CD4-positive, CD25-positive, alpha-beta regulatory T cell (primary cell): ENCODE measurements at regions not wholly inside any gene's neighbourhood (a gene's known extent, or its start where the extent isn't known, plus 50 kb on each side); places are given as distances from the start of the nearest gene placed in this dataset.

Experiments
- ATAC-seq, 2 donors: fragments of 150-1000 bp; cut with Tn5 transposase; one replicate each; pipeline ENCODE4 v1.10.0; 2021; ENCODE audit warnings: low read depth in 2 of 2, moderate number of reproducible peaks in 2 of 2, moderate library complexity in 1 of 2
- DNase-seq, 3 donors: peaks; one replicate each; pipeline versions ENCODE4 v3.0.0 to v3.0.0-alpha.2; 2012 to 2022; ENCODE audit warnings: mixed read lengths in 1 of 3
- H3K27ac ChIP-seq: one replicate; pipeline ENCODE4 v1.7.0; 2013; ENCODE audit warnings: mild to moderate bottlenecking, low read length; ENCODE audit not compliant: insufficient read depth, poor library complexity, severe bottlenecking
- H3K27me3 ChIP-seq: one replicate; pipeline ENCODE4 v1.7.0; 2013; ENCODE audit warnings: low read length; ENCODE audit not compliant: control insufficient read depth, insufficient read depth
- H3K36me3 ChIP-seq: one replicate; pipeline ENCODE4 v1.7.0; 2013; ENCODE audit warnings: mild to moderate bottlenecking, low read length, moderate library complexity; ENCODE audit not compliant: control insufficient read depth, insufficient read depth
- H3K4me1 ChIP-seq: 2 replicates; pipeline ENCODE4 v1.7.0; 2013; ENCODE audit warnings: mild to moderate bottlenecking, low read length; ENCODE audit not compliant: insufficient read depth, control insufficient read depth, poor library complexity, severe bottlenecking
- H3K4me3 ChIP-seq: one replicate; pipeline ENCODE4 v1.7.0; 2013; ENCODE audit warnings: low read depth, mild to moderate bottlenecking, low read length, moderate library complexity
- H3K9me3 ChIP-seq, 2 experiments: 1 replicate in 1 of 2; 2 replicates in 1 of 2; pipeline ENCODE4 v1.7.0; 2013; ENCODE audit warnings: low read length in 2 of 2, mild to moderate bottlenecking in 1 of 2, moderate library complexity in 1 of 2; ENCODE audit not compliant: control insufficient read depth in 2 of 2
- H3K27ac Mint-ChIP-seq, 3 donors: one replicate each; pipeline ENCODE4 v1.8.0; 2020 to 2022; ENCODE audit warnings: mild to moderate bottlenecking in 3 of 3, mixed read lengths in 3 of 3, moderate library complexity in 2 of 3
- H3K27me3 Mint-ChIP-seq: one replicate; pipeline ENCODE4 v1.8.0; 2022; ENCODE audit warnings: mild to moderate bottlenecking, mixed read lengths
- H3K36me3 Mint-ChIP-seq: one replicate; pipeline ENCODE4 v1.8.0; 2020; ENCODE audit warnings: mixed read lengths
- H3K4me1 Mint-ChIP-seq, 4 donors: one replicate each; pipeline ENCODE4 v1.8.0; 2020 to 2022; ENCODE audit warnings: mixed read lengths in 4 of 4, mild to moderate bottlenecking in 1 of 4
- H3K4me3 Mint-ChIP-seq, 4 donors: one replicate each; pipeline ENCODE4 v1.8.0; 2020 to 2022; ENCODE audit warnings: mild to moderate bottlenecking in 4 of 4, mixed read lengths in 4 of 4, moderate library complexity in 3 of 4
- H3K9me3 Mint-ChIP-seq, 7 donors: one replicate each; pipeline ENCODE4 v1.8.0; 2020 to 2022; ENCODE audit warnings: mixed read lengths in 7 of 7, mild to moderate bottlenecking in 3 of 7, moderate library complexity in 2 of 7

- Histone ChIP-seq H3K4me3 (no peak overlapping the region), H3K27ac (no peak overlapping the region), H3K9me3 (no peaks in the 10 kb centered on the region), H3K27me3 (no peaks in the 10 kb centered on the region), H3K4me1 (no peaks in the 10 kb centered on the region), H3K36me3 (no peaks in the 10 kb centered on the region)
- DNase-seq (no peak), ATAC-seq (no peak)
- Mint-ChIP-seq H3K4me1 (no peaks in the 10 kb centered on the region), H3K36me3 (no peaks in the 10 kb centered on the region), H3K27ac (no peak overlapping the region), H3K27me3 (no peaks in the 10 kb centered on the region), H3K4me3 (no peak overlapping the region), H3K9me3 (peaks cover 0 to 8% (median 3%) of the 10 kb centered on the region in 7 donors)
Measured at GRCh38 chr3:137409584-137409983, 354.5 kb upstream of the SOX14 start.

- no peak overlapping the region for H3K4me3 Mint-ChIP-seq
- peaks cover 0 to 8% (median 3%) of the 10 kb centered on the region in 7 donors for H3K9me3 Mint-ChIP-seq
- H3K27me3 Mint-ChIP-seq = no peaks in the 10 kb centered on the region
- DNase-seq = no peak
- H3K4me1 Mint-ChIP-seq = no peaks in the 10 kb centered on the region
- Histone ChIP-seq H3K27ac (no peak overlapping the region), H3K4me3 (no peak overlapping the region), H3K36me3 (no peaks in the 10 kb centered on the region), H3K27me3 (no peaks in the 10 kb centered on the region), H3K4me1 (no peaks in the 10 kb centered on the region), H3K9me3 (no peaks in the 10 kb centered on the region)
- ATAC-seq = no peak
- H3K27ac Mint-ChIP-seq = no peak overlapping the region
- no peaks in the 10 kb centered on the region for H3K36me3 Mint-ChIP-seq
Measured at GRCh38 chr3:137410028-137410427, 354.1 kb upstream of the SOX14 start.

- Mint-ChIP-seq H3K4me1 (no peaks in the 10 kb centered on the region), H3K27ac (no peak overlapping the region), H3K4me3 (no peak overlapping the region), H3K9me3 (peaks cover 0 to 25% (median 10%) of the 10 kb centered on the region in 7 donors), H3K36me3 (no peaks in the 10 kb centered on the region), H3K27me3 (no peaks in the 10 kb centered on the region)
- Histone ChIP-seq H3K9me3 (peaks cover 5 to 9% of the 10 kb centered on the region in 2 experiments), H3K27me3 (no peaks in the 10 kb centered on the region), H3K4me3 (no peak overlapping the region), H3K27ac (no peak overlapping the region), H3K4me1 (no peaks in the 10 kb centered on the region), H3K36me3 (no peaks in the 10 kb centered on the region)
- no peak for DNase-seq
- ATAC-seq = no peak
Measured at GRCh38 chr3:137420198-137420995, 343.7 kb upstream of the SOX14 start.

GRCh38 chr3:137438561-137438960 lies 325.6 kb upstream of the SOX14 start:
- Histone ChIP-seq H3K27ac (no peak overlapping the region), H3K36me3 (no peaks in the 10 kb centered on the region), H3K4me1 (no peaks in the 10 kb centered on the region), H3K4me3 (no peak overlapping the region), H3K27me3 (no peaks in the 10 kb centered on the region), H3K9me3 (no peaks in the 10 kb centered on the region)
- DNase-seq (no peak), ATAC-seq (no peak)
- Mint-ChIP-seq H3K27ac (no peak overlapping the region), H3K27me3 (no peaks in the 10 kb centered on the region), H3K4me3 (no peak overlapping the region), H3K9me3 (peaks cover 0 to 14% (median 4%) of the 10 kb centered on the region in 7 donors), H3K36me3 (no peaks in the 10 kb centered on the region), H3K4me1 (no peaks in the 10 kb centered on the region)

GRCh38 chr3:137460944-137461343 lies 303.2 kb upstream of the SOX14 start:
- H3K36me3 Mint-ChIP-seq = no peaks in the 10 kb centered on the region
- no peaks in the 10 kb centered on the region for H3K27me3 Mint-ChIP-seq
- H3K9me3 ChIP-seq = no peaks in the 10 kb centered on the region
- H3K4me3 Mint-ChIP-seq = no peak overlapping the region
- no peak overlapping the region for H3K27ac Mint-ChIP-seq
- no peaks in the 10 kb centered on the region for H3K27me3 ChIP-seq
- H3K27ac ChIP-seq = no peak overlapping the region
- H3K4me3 ChIP-seq = no peak overlapping the region
- no peak for DNase-seq
- no peak for ATAC-seq
- no peaks in the 10 kb centered on the region for H3K4me1 Mint-ChIP-seq
- H3K36me3 ChIP-seq = no peaks in the 10 kb centered on the region
- H3K9me3 Mint-ChIP-seq = peaks cover 0 to 15% (median 3%) of the 10 kb centered on the region in 7 donors
- H3K4me1 ChIP-seq = no peaks in the 10 kb centered on the region

- Mint-ChIP-seq H3K9me3 (peaks cover 0 to 15% (median 5%) of the 10 kb centered on the region in 7 donors), H3K4me3 (no peak overlapping the region)
- no peak for DNase-seq
Measured at GRCh38 chr3:137463131-137463530, 301.0 kb upstream of the SOX14 start.

GRCh38 chr3:137464341-137464740 lies 299.8 kb upstream of the SOX14 start:
- Histone ChIP-seq H3K27me3 (no peaks in the 10 kb centered on the region), H3K27ac (no peak overlapping the region), H3K9me3 (no peaks in the 10 kb centered on the region), H3K36me3 (no peaks in the 10 kb centered on the region), H3K4me1 (no peaks in the 10 kb centered on the region), H3K4me3 (no peak overlapping the region)
- Mint-ChIP-seq H3K27ac (no peak overlapping the region), H3K27me3 (no peaks in the 10 kb centered on the region), H3K9me3 (peaks cover 0 to 15% (median 5%) of the 10 kb centered on the region in 7 donors), H3K36me3 (no peaks in the 10 kb centered on the region), H3K4me3 (no peak overlapping the region), H3K4me1 (no peaks in the 10 kb centered on the region)
- ATAC-seq = no peak
- no peak for DNase-seq

More at GRCh38 chr3:137463131-137463530, 301.0 kb upstream of the SOX14 start:
- Histone ChIP-seq H3K9me3 (no peaks in the 10 kb centered on the region), H3K27me3 (no peaks in the 10 kb centered on the region), H3K4me1 (no peaks in the 10 kb centered on the region), H3K36me3 (no peaks in the 10 kb centered on the region), H3K4me3 (no peak overlapping the region), H3K27ac (no peak overlapping the region)
- no peak for ATAC-seq
- no peak overlapping the region for H3K27ac Mint-ChIP-seq
- H3K36me3 Mint-ChIP-seq = no peaks in the 10 kb centered on the region
- H3K27me3 Mint-ChIP-seq = no peaks in the 10 kb centered on the region
- no peaks in the 10 kb centered on the region for H3K4me1 Mint-ChIP-seq

- Mint-ChIP-seq H3K9me3 (peaks cover 0 to 13% (median under 1%) of the 10 kb centered on the region in 7 donors), H3K4me3 (no peak overlapping the region), H3K27me3 (no peaks in the 10 kb centered on the region), H3K27ac (no peak overlapping the region), H3K4me1 (no peaks in the 10 kb centered on the region), H3K36me3 (no peaks in the 10 kb centered on the region)
- ATAC-seq = no peak
- H3K4me3 ChIP-seq = no peak overlapping the region
- no peaks in the 10 kb centered on the region for H3K27me3 ChIP-seq
- H3K9me3 ChIP-seq = no peaks in the 10 kb centered on the region
- H3K27ac ChIP-seq = no peak overlapping the region
- H3K36me3 ChIP-seq = no peaks in the 10 kb centered on the region
- DNase-seq = no peak
- H3K4me1 ChIP-seq = no peaks in the 10 kb centered on the region
Measured at GRCh38 chr3:137468446-137468845, 295.7 kb upstream of the SOX14 start.
